ENCODE measurements at regions not wholly inside any gene's neighbourhood (a gene's known extent, or its start where the extent isn't known, plus 50 kb on each side); places are given as distances from the start of the nearest gene placed in this dataset.

DNA sequence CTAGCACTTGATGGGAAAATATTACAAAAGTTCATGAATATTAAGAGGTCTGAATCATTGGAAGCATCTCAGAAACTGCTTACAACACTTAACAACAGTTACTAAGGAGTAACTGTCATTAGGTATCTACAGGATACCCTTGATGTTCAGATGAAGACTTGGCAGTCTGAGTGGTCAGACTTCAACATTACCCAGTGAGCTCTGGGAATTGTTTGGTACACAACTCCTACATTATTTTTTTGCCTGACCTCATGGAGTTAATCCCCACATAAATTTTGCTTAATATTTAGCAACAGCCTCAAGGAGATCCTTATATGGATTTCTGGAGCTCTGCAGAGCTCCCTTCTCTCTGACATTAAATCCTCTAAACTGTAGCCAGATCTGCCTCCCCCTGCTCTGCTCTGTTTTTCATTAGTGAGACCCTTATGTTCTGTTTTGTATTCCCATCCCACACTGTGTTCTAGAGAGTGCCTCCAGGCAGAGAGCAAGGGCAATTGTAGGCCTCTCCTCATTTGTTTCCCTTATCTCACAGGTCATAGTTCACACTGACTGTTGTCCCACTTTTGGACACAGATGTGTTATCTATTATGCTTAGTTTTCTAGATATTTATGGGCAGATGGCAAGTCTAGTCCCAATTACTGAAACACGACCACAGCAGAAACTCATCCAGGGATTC, 368.8 kb downstream of the GASK1B start:
- in situ Hi-C loops (cut with MboI; ENCODE audit: low sequenced_read_pairs): no loop called here

GRCh38 chr4:157803421-157803820, 369.4 kb downstream of the GASK1B start:
- in situ Hi-C loops (cut with MboI; ENCODE audit: low sequenced_read_pairs): no loop called here

DNA sequence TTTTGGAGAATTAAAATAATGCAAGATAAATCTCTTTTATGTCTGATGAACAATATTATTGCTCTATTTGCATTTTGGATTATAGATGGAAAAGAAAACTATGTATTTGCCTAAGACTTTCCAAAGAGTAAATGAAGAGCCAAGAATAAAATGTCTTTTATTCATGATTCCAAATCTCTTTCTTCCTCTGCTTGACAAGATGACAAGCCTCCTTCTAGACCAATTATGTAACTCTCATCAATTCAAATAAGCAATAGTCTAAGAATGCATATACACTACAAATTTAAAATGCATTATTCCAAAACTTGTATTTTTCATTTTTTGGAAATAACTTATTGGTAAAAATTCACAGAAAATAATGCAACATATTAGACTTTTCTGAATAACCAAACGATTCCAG, 377.3 kb downstream of the GASK1B start:
- in situ Hi-C loops (cut with MboI; ENCODE audit: low sequenced_read_pairs): no loop called here

DNA sequence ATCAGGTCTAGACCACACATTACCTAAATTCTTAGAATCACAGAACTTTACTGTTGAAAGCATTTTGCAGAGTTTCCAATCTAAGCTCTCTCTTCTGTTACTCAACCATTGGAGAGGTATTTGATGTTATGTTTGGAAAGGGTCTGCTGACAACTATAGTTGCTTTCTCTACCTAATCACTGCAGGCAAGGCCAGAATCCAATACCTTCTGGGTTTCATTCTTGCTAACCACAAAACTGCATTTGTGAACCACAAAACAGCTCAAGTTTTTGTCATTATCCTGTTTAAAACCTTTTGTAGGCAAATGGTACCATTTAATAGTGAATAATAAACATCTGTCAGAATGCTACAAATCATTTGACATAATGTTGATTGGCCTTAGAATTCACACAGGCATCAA, 380.1 kb downstream of the GASK1B start:
- in situ Hi-C loops (cut with MboI; ENCODE audit: low sequenced_read_pairs): no loop called here

- in situ Hi-C loops (cut with MboI; ENCODE audit: low sequenced_read_pairs): no loop called here
Measured at GRCh38 chr4:157791236-157791635, 381.6 kb downstream of the GASK1B start.

- in situ Hi-C loops (cut with MboI; ENCODE audit: low sequenced_read_pairs): no loop called here
Measured at GRCh38 chr4:157787618-157788017, 385.2 kb downstream of the GASK1B start.

DNA sequence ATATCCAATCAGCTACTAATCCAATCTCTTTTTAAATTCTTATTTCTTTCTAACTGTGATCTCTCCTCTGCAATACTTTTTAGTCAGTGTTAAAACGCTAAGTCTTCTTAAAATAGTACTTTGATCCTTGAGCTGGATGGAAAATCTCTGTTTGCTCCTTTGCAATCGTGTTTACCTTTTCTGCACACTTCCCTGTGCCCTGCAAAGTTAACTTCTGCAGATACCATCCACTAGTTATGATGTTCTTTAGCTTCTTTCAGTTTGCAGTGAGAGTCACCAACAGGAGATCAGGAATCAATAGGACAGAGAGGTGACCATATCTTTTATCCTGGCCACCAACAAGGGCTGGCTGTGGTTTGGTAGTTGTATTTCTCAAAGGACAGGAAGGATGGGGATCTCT, 391.5 kb downstream of the GASK1B start:
- in situ Hi-C loops (cut with MboI; ENCODE audit: low sequenced_read_pairs): no loop called here

GRCh38 chr4:157779081-157779480, 393.7 kb downstream of the GASK1B start:
- in situ Hi-C loops (cut with MboI; ENCODE audit: low sequenced_read_pairs): no loop called here

- in situ Hi-C loops (cut with MboI; ENCODE audit: low sequenced_read_pairs): no loop called here
Measured at GRCh38 chr4:157776930-157777528, 395.8 kb downstream of the GASK1B start.

GRCh38 chr4:157775971-157776370, 396.9 kb downstream of the GASK1B start:
- in situ Hi-C loops (cut with MboI; ENCODE audit: low sequenced_read_pairs): no loop called here

GRCh38 chr4:157772907-157773306, 399.9 kb downstream of the GASK1B start:
- in situ Hi-C loops (cut with MboI; ENCODE audit: low sequenced_read_pairs): no loop called here

- in situ Hi-C loops (cut with MboI; ENCODE audit: low sequenced_read_pairs): no loop called here
Measured at GRCh38 chr4:157768419-157768818, 404.4 kb downstream of the GASK1B start.

- in situ Hi-C loops (cut with MboI; ENCODE audit: low sequenced_read_pairs): no loop called here
Measured at GRCh38 chr4:157763490-157763889, 409.3 kb downstream of the GASK1B start.

DNA sequence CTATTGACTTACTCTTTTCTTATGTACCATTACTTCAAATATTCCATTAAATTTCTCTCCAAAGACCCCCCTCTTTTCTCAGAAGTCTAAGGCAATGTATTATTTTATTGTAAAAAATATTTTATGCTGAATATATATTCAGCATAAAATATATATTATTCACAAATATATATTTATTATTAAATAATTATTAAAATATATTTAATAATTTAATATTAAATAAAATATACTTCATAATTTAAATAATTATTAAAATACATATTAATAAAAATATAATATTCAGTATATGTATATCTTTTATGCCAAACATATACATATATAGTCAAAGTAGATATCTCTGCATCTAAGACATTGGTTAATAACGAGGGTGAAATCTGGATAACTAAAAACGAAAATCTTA, 418.4 kb downstream of the GASK1B start:
- in situ Hi-C loops (cut with MboI; ENCODE audit: low sequenced_read_pairs): no loop called here

- in situ Hi-C loops (cut with MboI; ENCODE audit: low sequenced_read_pairs): no loop called here
Measured at GRCh38 chr4:157751631-157752030, 421.2 kb downstream of the GASK1B start.

- in situ Hi-C loops (cut with MboI; ENCODE audit: low sequenced_read_pairs): no loop called here
Measured at GRCh38 chr4:157741642-157742041, 431.2 kb downstream of the GASK1B start.

DNA sequence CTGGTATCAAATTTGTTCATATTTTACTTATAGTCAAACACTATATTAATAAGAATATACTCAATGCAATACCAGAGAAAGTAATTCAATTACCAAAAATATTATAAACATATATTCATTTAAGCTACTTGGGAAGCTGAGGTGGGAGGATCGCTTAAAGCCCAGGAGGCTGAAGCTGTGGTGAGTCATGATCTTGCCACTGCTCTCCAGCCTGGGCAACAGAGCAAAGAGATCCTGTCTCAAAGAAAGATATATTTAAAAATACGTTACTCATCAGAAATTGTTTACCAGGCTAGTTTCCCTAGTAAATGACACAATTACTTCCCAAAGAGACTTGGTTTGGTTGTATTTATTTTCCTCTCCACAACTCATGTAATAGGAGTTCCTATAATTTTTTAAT, 433.6 kb downstream of the GASK1B start:
- in situ Hi-C loops (cut with MboI; ENCODE audit: low sequenced_read_pairs): no loop called here

DNA sequence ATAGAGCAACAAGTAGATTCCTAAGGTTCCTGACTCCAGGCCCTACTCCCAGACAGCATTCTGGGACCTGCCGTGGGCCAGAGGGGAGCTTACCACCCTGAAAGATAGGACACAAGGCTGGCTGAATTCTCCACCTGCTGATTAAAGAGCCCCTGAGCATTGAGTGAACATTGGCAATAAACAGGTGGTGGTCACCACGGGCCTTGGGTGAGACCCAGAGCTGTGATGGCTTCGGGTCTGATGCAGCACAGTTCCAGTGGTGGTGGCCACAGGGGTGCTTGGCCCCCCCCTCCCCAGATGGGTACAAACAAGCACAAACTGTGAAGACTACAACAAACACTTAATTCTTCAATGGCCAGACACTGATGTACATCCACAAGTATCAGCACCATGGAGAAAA, 444.6 kb downstream of the GASK1B start:
- in situ Hi-C loops (cut with MboI; ENCODE audit: low sequenced_read_pairs): no loop called here

- in situ Hi-C loops (cut with MboI; ENCODE audit: low sequenced_read_pairs): no loop called here
Measured at GRCh38 chr4:157727163-157727562, 445.7 kb downstream of the GASK1B start.

DNA sequence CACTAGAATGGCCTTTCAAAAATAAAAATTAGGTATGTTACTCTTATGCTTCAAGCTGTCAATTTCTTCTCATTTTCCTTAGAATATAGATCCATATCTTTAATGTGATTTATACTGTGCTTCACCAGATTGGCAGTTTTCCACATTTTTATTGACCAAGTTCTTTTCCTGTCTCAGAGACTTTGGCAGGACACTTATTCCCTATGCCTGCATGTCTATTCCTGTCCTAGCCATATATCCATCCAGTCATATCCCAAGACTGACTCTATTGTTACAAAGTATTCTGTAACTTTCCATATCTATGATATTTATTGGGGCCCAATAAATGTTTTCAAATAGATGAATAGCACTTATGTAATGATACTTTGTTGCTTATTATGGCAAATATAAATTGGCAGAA, 450.7 kb downstream of the GASK1B start:
- in situ Hi-C loops (cut with MboI; ENCODE audit: low sequenced_read_pairs): no loop called here

DNA sequence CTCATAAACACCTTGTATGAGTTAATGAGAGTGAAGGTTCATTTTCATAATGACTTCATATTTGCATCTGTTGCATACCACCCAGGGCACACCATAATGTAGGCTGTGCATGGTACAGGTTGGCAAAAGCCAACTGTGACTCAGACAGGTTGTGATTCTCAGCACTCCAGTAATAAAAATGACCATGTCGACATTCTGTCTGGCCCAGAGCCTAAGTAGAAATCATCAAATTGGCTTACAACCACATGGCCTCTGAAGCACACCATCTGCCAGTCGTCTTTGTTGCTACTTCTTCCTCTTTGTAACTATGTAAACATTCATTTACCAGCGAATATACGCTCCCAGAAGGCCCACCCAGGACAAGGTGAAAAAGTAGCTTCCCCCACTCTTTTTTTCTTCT, 459.5 kb downstream of the GASK1B start:
- in situ Hi-C loops (cut with MboI; ENCODE audit: low sequenced_read_pairs): no loop called here

GRCh38 chr4:157706155-157706554, 466.7 kb downstream of the GASK1B start:
- in situ Hi-C loops (cut with MboI; ENCODE audit: low sequenced_read_pairs): no loop called here

- in situ Hi-C loops (cut with MboI; ENCODE audit: low sequenced_read_pairs): no loop called here
Measured at GRCh38 chr4:157702831-157703230, 470.0 kb downstream of the GASK1B start.
